SK-N-SH treated with all-trans-retinoic acid at 6 μM for 48 hours (cell line): ENCODE measurements at regions not wholly inside any gene's neighbourhood (a gene's known extent, or its start where the extent isn't known, plus 50 kb on each side); places are given as distances from the start of the nearest gene placed in this dataset.
A peak's percentile ranks its signal among the peaks of the same experiment; 100 is the strongest.

Experiments used
- ATAC-seq: fragments of 200-7000 bp; cut with Tn5 transposase; 3 replicates; pipeline ENCODE4 v1.9.1; 2020; ENCODE audit warnings: mild to moderate bottlenecking, moderate library complexity
- ARNTL ChIP-seq: fragments of 450-650 bp; formaldehyde crosslinking; IDR thresholded peaks from 2 replicates; pipeline ENCODE4 v1.5.0; 2020; ENCODE audit warnings: low read depth, mild to moderate bottlenecking, moderate library complexity, borderline replicate concordance
- BACH2 ChIP-seq: fragments of 250-450 bp; sonication (Bioruptor Pico); IDR thresholded peaks from 2 replicates; pipeline ENCODE4 v1.9.0; 2021; ENCODE audit warnings: mild to moderate bottlenecking, borderline replicate concordance
- CSDC2 ChIP-seq: fragments of 250-450 bp; sonication (Bioruptor Pico); IDR thresholded peaks from 2 replicates; pipeline ENCODE4 v1.5.0; 2020; ENCODE audit warnings: mild to moderate bottlenecking, moderate library complexity
- ESRRG ChIP-seq: fragments of 250-450 bp; sonication (Bioruptor Pico); IDR thresholded peaks from 2 replicates; pipeline ENCODE4 v1.6.1; 2021; ENCODE audit warnings: mild to moderate bottlenecking
- ISL1 ChIP-seq: fragments of 250-450 bp; sonication (Bioruptor Pico); IDR thresholded peaks from 2 replicates; pipeline ENCODE4 v2.1.2; 2022; ENCODE audit warnings: mild to moderate bottlenecking, moderate library complexity
- OSR1 ChIP-seq: fragments of 250-450 bp; sonication (Bioruptor Pico); IDR thresholded peaks from 2 replicates; pipeline ENCODE4 v1.8.0; 2022; ENCODE audit warnings: moderate library complexity, mild to moderate bottlenecking, inconsistent platforms
- PPARA ChIP-seq: fragments of 250-450 bp; sonication (Bioruptor Pico); IDR thresholded peaks from 2 replicates; pipeline ENCODE4 v1.5.0; 2020; ENCODE audit warnings: mild to moderate bottlenecking, borderline replicate concordance
- RARB ChIP-seq: fragments of 250-450 bp; sonication (Bioruptor Pico); IDR thresholded peaks from 2 replicates; pipeline ENCODE4 v1.8.0; 2021; ENCODE audit warnings: mild to moderate bottlenecking, moderate library complexity
- SNAI2 ChIP-seq: fragments of 250-450 bp; sonication (Bioruptor Pico); IDR thresholded peaks from 2 replicates; pipeline ENCODE4 v1.5.0; 2020; ENCODE audit warnings: mild to moderate bottlenecking, moderate library complexity
- TCF4 ChIP-seq: fragments of 250-450 bp; sonication (Bioruptor Pico); IDR thresholded peaks from 2 replicates; pipeline ENCODE4 v1.8.0; 2021; ENCODE audit warnings: mild to moderate bottlenecking, moderate library complexity, borderline replicate concordance
- TOX ChIP-seq: fragments of 250-450 bp; sonication (Bioruptor Pico); IDR thresholded peaks from 2 replicates; pipeline ENCODE4 v1.8.0; 2021; ENCODE audit warnings: mild to moderate bottlenecking, moderate library complexity, borderline replicate concordance
- ZFP3 ChIP-seq: fragments of 250-450 bp; sonication (Bioruptor Pico); IDR thresholded peaks from 2 replicates; pipeline ENCODE4 v1.5.0; 2020; ENCODE audit warnings: mild to moderate bottlenecking, moderate library complexity
- ZFP30 ChIP-seq: fragments of 450-650 bp; formaldehyde crosslinking; IDR thresholded peaks from 2 replicates; pipeline ENCODE4 v1.5.0; 2022; ENCODE audit warnings: mild to moderate bottlenecking, moderate library complexity
- ZNF565 ChIP-seq: fragments of 450-650 bp; formaldehyde crosslinking; conservative IDR thresholded peaks from 2 replicates; pipeline ENCODE4 v1.5.0; 2020; ENCODE audit warnings: low read depth, mild to moderate bottlenecking, moderate library complexity
- ZNF70 ChIP-seq: fragments of 450-650 bp; formaldehyde crosslinking; IDR thresholded peaks from 2 replicates; pipeline ENCODE4 v1.5.0; 2020; ENCODE audit warnings: mild to moderate bottlenecking, moderate library complexity
- ZNF8 ChIP-seq: fragments of 450-650 bp; formaldehyde crosslinking; IDR thresholded peaks from 2 replicates; pipeline ENCODE4 v1.5.0; 2020; ENCODE audit warnings: mild to moderate bottlenecking, moderate library complexity
- TF ChIP-seq, protein P1 (sequence below): fragments of 250-450 bp; sonication (Bioruptor Pico); IDR thresholded peaks from 2 replicates; pipeline ENCODE4 v1.5.1; 2021; ENCODE audit warnings: mild to moderate bottlenecking, moderate library complexity
- TF ChIP-seq, protein P2 (sequence below): fragments of 250-450 bp; sonication (Bioruptor Pico); IDR thresholded peaks from 2 replicates; pipeline ENCODE4 v1.8.0; 2021; ENCODE audit warnings: low read depth, mild to moderate bottlenecking, moderate library complexity, borderline replicate concordance
- TF ChIP-seq, protein P3 (sequence below): fragments of 250-450 bp; sonication (Bioruptor Pico); IDR thresholded peaks from 2 replicates; pipeline ENCODE4 v1.8.0; 2020; ENCODE audit warnings: mild to moderate bottlenecking, moderate library complexity, borderline replicate concordance
- TF ChIP-seq, protein P4 (sequence below): fragments of 250-450 bp; sonication (Bioruptor Pico); IDR thresholded peaks from 2 replicates; pipeline ENCODE4 v1.5.1; 2020; ENCODE audit warnings: low read depth, mild to moderate bottlenecking, moderate library complexity
- TF ChIP-seq, protein P5 (sequence below): fragments of 250-450 bp; sonication (Bioruptor Pico); IDR thresholded peaks from 2 replicates; pipeline ENCODE4 v1.5.0; 2020; ENCODE audit warnings: mild to moderate bottlenecking, moderate library complexity

DNA sequence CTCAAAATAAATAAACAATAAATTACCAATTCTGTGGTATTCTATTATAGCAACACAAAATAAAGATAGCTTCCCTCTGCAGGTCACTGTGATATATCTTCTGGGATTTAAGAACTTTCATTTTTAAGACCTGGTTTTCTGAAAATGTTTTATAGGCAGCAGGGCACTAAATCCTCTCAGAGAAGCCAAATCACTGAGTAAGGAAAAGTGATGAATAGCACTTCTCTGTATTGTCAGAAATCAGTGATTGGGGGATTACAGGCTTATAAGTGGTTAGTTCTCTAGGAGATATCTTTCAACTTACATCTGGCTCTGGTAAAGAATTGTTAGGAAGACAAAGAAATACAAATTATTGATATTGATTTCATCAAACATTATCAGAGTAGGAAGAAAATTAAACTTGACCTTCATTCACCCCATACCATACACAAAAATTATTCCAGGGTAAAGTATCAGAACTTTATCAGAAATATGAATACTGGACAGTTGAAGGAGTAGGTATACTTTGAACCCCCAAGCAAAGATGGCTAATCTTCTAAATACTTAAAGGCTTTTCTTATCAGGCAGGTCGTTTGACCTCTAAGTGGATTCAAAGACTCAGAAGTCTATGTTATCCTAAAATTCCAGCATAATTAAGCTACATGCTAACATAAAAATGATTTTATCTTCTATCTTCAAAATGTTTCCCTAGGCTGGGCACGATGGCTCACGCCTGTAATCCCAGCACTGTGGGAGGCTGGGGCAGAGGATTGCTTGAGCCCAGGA is 81.6 kb upstream of the USP9X start:
- TF ChIP-seq, protein P1, sequence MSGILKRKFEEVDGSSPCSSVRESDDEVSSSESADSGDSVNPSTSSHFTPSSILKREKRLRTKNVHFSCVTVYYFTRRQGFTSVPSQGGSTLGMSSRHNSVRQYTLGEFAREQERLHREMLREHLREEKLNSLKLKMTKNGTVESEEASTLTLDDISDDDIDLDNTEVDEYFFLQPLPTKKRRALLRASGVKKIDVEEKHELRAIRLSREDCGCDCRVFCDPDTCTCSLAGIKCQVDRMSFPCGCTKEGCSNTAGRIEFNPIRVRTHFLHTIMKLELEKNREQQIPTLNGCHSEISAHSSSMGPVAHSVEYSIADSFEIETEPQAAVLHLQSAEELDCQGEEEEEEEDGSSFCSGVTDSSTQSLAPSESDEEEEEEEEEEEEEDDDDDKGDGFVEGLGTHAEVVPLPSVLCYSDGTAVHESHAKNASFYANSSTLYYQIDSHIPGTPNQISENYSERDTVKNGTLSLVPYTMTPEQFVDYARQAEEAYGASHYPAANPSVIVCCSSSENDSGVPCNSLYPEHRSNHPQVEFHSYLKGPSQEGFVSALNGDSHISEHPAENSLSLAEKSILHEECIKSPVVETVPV (CRISPR knock-in tag): no peak
- TF ChIP-seq TOX (CRISPR knock-in tag) (no peak), ESRRG (CRISPR knock-in tag) (no peak), ZNF70 (CRISPR knock-in tag) (no peak), PPARA (CRISPR knock-in tag) (no peak), ISL1 (CRISPR knock-in tag) (no peak), TCF4 (CRISPR knock-in tag) (no peak)

DNA sequence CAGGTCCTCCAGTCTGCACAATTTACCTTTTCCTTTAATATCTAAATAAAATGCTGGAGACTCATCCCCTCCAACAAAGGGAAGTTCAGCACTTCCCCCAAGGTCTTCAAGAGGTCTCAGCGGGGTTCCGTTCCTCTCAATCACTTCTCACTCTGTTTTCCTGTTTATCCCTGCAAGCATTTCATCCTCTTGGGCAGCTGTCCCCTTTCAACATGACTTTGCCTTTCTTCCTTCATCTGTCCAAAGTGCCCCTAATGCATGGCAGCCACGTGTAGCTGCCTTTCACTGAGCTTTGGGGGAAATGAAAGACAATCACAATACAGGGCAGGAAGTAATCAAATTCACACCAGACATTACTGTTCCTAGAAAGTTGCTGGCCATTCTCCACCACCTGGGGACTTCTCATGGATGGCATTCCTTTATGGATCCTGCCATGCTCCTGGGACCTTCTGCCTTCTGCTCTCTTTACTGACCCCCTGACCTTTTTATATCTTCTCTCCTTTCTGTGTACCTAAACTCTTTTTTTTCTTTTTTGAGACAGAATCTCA is 79.7 kb upstream of the USP9X start:
- no peak for ATAC-seq
- no peak for TF ChIP-seq CSDC2 (CRISPR knock-in tag)
- no peak for TF ChIP-seq ZNF565 (CRISPR knock-in tag)
- TF ChIP-seq PPARA (CRISPR knock-in tag): no peak
- no peak for TF ChIP-seq TCF4 (CRISPR knock-in tag)
- TF ChIP-seq, protein P2, sequence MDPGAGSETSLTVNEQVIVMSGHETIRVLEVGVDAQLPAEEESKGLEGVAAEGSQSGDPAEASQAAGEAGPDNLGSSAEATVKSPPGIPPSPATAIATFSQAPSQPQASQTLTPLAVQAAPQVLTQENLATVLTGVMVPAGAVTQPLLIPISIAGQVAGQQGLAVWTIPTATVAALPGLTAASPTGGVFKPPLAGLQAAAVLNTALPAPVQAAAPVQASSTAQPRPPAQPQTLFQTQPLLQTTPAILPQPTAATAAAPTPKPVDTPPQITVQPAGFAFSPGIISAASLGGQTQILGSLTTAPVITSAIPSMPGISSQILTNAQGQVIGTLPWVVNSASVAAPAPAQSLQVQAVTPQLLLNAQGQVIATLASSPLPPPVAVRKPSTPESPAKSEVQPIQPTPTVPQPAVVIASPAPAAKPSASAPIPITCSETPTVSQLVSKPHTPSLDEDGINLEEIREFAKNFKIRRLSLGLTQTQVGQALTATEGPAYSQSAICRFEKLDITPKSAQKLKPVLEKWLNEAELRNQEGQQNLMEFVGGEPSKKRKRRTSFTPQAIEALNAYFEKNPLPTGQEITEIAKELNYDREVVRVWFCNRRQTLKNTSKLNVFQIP (CRISPR knock-in tag): no peak
- TF ChIP-seq SNAI2: no peak
- no peak for TF ChIP-seq ISL1 (CRISPR knock-in tag)
- no peak for TF ChIP-seq ZFP3 (CRISPR knock-in tag)
- TF ChIP-seq BACH2: no peak
- TF ChIP-seq, protein P3, sequence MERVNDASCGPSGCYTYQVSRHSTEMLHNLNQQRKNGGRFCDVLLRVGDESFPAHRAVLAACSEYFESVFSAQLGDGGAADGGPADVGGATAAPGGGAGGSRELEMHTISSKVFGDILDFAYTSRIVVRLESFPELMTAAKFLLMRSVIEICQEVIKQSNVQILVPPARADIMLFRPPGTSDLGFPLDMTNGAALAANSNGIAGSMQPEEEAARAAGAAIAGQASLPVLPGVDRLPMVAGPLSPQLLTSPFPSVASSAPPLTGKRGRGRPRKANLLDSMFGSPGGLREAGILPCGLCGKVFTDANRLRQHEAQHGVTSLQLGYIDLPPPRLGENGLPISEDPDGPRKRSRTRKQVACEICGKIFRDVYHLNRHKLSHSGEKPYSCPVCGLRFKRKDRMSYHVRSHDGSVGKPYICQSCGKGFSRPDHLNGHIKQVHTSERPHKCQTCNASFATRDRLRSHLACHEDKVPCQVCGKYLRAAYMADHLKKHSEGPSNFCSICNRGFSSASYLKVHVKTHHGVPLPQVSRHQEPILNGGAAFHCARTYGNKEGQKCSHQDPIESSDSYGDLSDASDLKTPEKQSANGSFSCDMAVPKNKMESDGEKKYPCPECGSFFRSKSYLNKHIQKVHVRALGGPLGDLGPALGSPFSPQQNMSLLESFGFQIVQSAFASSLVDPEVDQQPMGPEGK (CRISPR knock-in tag): no peak
- TF ChIP-seq, protein P4, sequence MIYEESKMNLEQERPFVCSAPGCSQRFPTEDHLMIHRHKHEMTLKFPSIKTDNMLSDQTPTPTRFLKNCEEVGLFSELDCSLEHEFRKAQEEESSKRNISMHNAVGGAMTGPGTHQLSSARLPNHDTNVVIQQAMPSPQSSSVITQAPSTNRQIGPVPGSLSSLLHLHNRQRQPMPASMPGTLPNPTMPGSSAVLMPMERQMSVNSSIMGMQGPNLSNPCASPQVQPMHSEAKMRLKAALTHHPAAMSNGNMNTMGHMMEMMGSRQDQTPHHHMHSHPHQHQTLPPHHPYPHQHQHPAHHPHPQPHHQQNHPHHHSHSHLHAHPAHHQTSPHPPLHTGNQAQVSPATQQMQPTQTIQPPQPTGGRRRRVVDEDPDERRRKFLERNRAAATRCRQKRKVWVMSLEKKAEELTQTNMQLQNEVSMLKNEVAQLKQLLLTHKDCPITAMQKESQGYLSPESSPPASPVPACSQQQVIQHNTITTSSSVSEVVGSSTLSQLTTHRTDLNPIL: no peak
- TF ChIP-seq ARNTL (CRISPR knock-in tag): no peak
- TF ChIP-seq, all 23 proteins: peak for 0

More for the DNA sequence above, 81.6 kb upstream of the USP9X start:
- ATAC-seq: no peak

DNA sequence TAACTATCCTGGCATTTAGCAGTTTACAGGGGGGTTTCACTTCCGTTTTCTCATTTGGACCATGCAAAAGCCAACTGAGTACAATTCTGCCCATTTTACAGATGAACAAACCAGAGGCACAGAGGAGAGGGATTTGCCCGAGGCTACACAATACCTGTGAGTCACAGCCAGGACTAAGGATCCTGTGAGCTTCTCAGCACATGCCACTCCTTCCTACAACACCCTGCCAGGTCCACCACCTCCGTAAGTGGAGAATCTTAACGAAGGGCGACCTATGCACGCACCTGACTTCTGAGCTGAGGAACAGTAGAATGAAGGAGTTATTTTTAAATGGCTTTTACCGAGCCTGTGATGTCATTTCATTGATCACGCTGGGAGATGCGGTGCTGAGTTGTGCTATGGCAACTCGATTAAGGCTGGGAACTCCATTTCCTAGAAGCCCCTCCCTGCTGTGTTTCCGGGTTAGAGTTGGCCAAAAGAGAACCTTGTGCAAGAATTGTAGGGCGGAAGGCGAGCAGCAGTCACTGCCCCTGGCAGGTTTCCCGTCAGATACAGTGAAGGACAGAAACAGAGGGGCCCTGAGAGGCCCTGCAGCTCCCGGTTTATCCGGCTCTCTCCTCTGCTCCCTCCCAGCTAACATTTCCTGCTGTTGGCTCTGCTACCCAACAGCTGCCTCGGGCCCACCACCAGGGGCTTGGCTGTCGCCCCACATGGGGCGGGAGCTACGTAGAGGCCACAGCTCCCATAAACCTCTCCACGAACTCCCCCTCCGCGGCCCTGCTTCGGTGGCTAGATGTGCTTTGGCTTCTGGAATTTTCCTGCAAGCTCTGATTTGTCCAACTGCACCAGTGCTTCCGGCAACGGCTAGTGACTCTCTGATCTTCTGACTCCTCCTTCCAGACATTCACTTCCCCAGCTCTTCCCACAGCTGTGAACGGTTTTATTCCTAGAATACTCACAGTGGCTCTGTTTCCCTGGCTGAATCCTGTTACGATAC is 75.1 kb upstream of the USP9X start:
- peak; percentile 87 for ATAC-seq
- TF ChIP-seq ZNF8 (CRISPR knock-in tag) (no peak), OSR1 (CRISPR knock-in tag) (no peak), ZFP3 (CRISPR knock-in tag) (0 out of 2 replicates have a peak, but pooled peaks have one; percentile 11), ZFP30 (no peak), ISL1 (CRISPR knock-in tag) (0 out of 2 replicates have a peak, but pooled peaks have one; percentile 11), RARB (CRISPR knock-in tag) (no peak)
- TF ChIP-seq, protein P5, sequence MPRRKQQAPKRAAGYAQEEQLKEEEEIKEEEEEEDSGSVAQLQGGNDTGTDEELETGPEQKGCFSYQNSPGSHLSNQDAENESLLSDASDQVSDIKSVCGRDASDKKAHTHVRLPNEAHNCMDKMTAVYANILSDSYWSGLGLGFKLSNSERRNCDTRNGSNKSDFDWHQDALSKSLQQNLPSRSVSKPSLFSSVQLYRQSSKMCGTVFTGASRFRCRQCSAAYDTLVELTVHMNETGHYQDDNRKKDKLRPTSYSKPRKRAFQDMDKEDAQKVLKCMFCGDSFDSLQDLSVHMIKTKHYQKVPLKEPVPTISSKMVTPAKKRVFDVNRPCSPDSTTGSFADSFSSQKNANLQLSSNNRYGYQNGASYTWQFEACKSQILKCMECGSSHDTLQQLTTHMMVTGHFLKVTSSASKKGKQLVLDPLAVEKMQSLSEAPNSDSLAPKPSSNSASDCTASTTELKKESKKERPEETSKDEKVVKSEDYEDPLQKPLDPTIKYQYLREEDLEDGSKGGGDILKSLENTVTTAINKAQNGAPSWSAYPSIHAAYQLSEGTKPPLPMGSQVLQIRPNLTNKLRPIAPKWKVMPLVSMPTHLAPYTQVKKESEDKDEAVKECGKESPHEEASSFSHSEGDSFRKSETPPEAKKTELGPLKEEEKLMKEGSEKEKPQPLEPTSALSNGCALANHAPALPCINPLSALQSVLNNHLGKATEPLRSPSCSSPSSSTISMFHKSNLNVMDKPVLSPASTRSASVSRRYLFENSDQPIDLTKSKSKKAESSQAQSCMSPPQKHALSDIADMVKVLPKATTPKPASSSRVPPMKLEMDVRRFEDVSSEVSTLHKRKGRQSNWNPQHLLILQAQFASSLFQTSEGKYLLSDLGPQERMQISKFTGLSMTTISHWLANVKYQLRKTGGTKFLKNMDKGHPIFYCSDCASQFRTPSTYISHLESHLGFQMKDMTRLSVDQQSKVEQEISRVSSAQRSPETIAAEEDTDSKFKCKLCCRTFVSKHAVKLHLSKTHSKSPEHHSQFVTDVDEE (CRISPR knock-in tag): peak; percentile 48; the same call in 1 of the 2 replicates
- TF ChIP-seq, protein P3 (CRISPR knock-in tag): no peak
- TF ChIP-seq, protein P4: no peak
